NOMO-1 treated with dmso at 0.1 percent for 144 hours (cell line): ENCODE measurements at regions not wholly inside any gene's neighbourhood (a gene's known extent, or its start where the extent isn't known, plus 50 kb on each side); places are given as distances from the start of the nearest gene placed in this dataset.

Experiments
- DNase-seq: peaks from one replicate; lab custom pipeline; 2025; ENCODE audit not compliant: unreplicated experiment; lab: John Stamatoyannopoulos, UW

DNA sequence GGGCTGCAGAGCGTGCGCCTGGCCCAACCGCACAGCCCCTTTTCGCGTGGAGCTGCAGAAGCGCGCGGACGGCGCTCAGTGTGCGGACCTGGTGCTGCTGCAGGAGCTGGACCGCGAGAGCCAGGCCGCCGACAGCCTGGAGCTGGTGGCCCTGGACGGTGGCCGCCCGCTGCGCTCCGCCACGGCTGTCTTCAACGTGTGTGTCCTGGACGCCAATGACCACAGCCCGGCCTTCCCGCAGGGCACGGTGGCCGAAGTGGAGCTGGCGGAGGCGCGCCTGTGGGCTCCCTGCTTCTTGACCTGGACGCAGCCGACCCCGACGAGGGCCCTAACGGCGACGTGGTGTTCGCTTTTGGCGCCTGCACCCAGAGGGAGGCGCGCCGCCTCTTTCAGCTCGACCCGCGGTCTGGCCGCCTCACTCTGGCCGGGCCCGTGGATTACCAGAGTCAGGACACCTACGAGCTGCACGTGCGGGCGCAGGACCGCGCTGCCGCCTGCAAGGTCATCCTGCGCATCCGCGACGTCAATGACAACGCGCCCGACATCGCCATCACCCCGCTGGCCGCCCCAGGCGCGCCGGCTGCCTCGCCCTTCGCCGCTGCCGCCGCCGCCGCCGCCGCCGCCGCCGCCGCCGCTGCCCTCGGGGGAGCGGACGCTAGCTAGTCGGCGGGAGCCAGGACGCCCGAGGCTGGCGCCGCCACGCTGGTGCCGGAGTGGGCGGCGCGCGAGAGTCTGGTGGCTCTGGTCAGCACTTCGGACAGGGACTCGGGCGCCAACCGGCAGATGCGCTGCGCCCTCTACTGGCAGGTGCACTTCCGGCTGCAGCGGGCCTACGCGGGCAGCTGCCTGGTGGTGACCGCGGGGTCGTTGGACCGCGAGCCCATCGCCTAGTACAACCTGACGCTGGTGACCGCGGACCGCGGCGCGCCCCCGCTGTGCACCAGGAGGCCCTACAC lies 172.2 kb downstream of the OLFM4 start:
- DNase-seq = no peak

GRCh38 chr13:53201454-53202225 lies 173.0 kb downstream of the OLFM4 start:
- DNase-seq = no peak

GRCh38 chr13:53204598-53204997 lies 176.0 kb downstream of the OLFM4 start:
- DNase-seq = no peak

DNA sequence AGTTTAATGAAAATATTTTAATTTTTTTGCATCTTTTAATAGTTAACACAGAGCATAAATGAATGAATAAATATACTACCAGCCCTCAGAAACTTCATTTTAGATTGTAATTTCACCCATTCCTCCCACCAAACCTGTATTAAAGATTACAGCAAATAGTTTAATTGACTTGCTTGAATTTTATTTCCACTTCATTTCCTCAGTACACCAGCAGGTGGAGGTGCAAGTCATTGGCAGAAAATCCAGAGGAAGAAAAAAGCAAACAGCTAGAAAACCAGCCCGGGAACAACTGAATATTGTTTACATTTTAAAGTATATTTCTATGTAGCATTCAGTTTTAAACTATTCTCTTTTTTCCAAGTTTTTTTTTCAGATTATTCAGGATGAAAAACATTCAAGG lies 177.8 kb downstream of the OLFM4 start:
- no peak for DNase-seq

DNA sequence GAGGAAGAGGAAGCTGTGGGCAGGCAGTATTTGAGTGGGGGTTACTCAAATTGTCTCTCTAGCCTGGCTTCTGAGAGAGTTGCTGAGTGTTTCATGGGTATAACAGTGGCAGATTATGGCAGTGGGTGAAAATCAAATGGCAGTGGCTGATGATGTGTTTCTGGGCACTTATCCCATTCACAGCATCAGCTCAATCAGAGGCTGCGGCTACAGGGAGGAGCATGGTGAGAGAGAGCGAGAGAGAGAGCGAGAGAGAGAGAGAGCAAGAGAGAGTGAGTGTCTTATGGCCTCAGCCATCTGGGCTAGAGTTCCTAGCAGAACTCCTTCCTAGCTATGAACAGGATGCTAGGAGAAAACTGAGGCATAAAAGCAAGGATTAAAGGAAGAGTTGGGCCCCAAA lies 178.9 kb downstream of the OLFM4 start:
- no peak for DNase-seq

GRCh38 chr13:53214433-53214832 lies 185.8 kb downstream of the OLFM4 start:
- no peak for DNase-seq

GRCh38 chr13:53215563-53215962 lies 186.9 kb downstream of the OLFM4 start:
- DNase-seq = no peak

GRCh38 chr13:53216773-53217172 lies 188.2 kb downstream of the OLFM4 start:
- no peak for DNase-seq

GRCh38 chr13:53217194-53217593 lies 188.6 kb downstream of the OLFM4 start:
- no peak for DNase-seq

DNA sequence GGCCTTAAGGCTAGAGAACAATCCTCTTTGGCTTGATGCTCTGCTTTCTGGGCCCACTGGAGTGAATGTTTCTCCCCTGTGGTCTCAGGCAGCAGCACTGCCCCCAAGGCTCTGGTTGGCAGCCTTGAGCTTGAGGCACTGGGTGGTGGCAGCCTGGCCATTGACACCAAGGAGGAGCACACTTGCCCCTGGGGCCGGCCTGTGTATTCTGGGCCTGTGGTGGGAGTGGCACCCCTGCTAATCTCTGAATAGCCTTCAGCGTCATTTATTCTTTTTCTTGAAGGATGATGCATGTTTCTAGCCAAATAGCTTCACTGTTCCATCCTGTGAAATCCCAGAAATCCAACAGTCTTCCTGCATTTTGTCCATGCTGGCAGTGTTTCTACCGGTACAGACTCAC lies 191.4 kb downstream of the OLFM4 start:
- DNase-seq = no peak

- DNase-seq = no peak
Measured at GRCh38 chr13:53237696-53238095, 209.1 kb downstream of the OLFM4 start.

GRCh38 chr13:53238261-53238660 lies 209.6 kb downstream of the OLFM4 start:
- no peak for DNase-seq

GRCh38 chr13:53240401-53241025 lies 211.9 kb downstream of the OLFM4 start:
- no peak for DNase-seq

- DNase-seq = no peak
Measured at GRCh38 chr13:53241891-53242348, 213.3 kb downstream of the OLFM4 start.

GRCh38 chr13:53249236-53249635 lies 220.6 kb downstream of the OLFM4 start:
- DNase-seq = no peak

DNA sequence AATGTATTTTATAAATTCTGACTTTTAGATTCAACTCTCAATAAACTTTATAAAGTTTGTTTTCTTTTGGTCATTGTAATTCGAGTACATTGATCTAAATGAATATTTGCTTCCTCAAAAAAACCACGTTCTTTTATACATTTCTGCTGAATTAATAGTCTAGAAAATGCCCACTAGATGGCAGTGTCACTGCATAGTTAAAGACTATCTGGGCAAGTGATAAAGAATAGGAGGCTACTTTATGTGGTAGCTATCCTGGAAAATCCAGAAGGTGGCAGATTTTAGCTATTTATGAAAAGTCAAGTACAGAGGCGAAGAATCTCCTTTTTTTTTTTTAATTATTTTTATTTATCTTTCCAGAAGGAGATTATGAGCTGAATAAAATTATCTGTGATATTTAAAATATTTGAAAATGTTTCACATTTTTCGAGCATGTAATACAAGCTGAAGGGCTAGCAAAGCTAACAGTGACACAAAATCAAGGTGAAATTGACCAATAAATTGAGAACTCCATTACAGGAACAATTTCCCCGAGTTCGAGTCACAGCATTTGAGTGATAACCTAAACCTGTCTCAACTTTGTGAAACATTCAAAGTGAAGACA lies 221.8 kb downstream of the OLFM4 start:
- peak; percentile 24 for DNase-seq

DNA sequence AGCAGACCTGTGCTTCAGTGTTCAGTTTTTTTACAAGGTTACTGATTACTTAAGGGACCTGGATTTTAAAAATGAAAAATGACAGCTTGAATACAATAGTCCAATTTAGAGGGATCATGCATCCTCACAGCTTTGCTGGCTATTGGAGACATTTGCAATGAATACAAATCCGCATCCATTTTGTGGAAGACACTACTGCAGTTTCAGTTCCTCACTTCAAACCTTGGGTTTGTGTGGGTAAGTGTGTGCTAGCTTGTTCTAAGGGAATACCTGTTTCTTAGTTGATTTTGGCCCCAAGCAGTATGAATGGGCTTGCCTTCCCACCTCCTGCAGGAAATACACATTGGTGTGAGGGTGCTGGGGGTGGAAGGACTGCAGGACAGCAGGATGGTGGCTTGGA lies 222.4 kb downstream of the OLFM4 start:
- peak; percentile 6 for DNase-seq

GRCh38 chr13:53254500-53254899 lies 225.9 kb downstream of the OLFM4 start:
- DNase-seq = no peak

DNA sequence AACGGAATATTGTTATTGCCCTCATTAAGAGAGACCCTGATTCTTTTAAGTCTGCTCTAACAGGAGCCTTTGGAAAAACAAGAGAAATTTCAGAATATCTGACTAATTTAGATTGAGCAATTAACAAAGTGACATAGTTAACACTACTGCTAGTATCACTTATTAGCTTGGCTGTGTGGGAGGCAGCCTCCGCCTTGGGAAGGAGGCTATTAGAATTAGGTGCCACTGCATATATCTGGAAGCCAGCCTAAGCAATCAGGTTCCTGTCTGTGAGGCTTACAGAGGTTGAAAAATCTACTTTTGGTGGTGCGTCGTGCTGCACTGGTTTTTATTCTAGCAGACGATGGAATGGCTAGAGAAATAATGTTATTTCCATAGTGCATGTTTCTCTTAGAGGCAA lies 227.2 kb downstream of the OLFM4 start:
- no peak for DNase-seq

DNA sequence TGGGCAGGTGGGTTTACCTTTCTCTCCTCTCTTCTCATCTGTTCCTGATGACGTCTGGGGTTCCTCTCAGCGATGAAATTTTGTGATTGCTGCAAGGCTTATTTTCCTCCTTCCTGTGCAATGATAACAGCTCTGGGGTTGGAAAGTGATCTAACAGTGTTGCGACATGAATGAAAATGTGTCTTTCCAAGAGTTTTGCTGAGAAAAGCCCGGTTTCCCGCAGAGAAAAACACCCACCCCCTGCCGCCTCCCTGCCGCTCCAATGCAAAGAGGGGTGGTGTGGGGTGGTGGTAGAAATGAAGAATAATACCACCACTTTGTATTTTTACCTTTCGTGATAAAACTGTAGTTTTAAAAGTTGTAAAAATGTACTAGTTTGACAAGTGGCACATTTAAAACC lies 232.0 kb downstream of the OLFM4 start:
- DNase-seq = no peak

- DNase-seq = no peak
Measured at GRCh38 chr13:53264751-53265385, 236.3 kb downstream of the OLFM4 start.
